Loucy (cell line): ENCODE measurements at regions not wholly inside any gene's neighbourhood (a gene's known extent, or its start where the extent isn't known, plus 50 kb on each side); places are given as distances from the start of the nearest gene placed in this dataset.

Source experiments
- CTCF ChIP-seq: fragments of 200-600 bp; sonication (generic); conservative IDR thresholded peaks from 2 replicates; pipeline ENCODE4 v1.5.1; 2014; ENCODE audit warnings: mild to moderate bottlenecking, antibody characterized with exemption, low read length
- EZH2phosphoT487 ChIP-seq: fragments of 200-600 bp; IDR thresholded peaks from 2 replicates; pipeline ENCODE4 v1.6.1; 2018; ENCODE audit warnings: antibody characterized with exemption, mild to moderate bottlenecking, moderate library complexity, borderline replicate concordance

- TF ChIP-seq CTCF, result no peak
- no peak for TF ChIP-seq EZH2phosphoT487
Observed at GRCh38 chr12:45598336-45598735, 131.2 kb upstream of the ARID2 start.
